GM12865 (cell line): ENCODE measurements at regions not wholly inside any gene's neighbourhood (a gene's known extent, or its start where the extent isn't known, plus 50 kb on each side); places are given as distances from the start of the nearest gene placed in this dataset.
"Not testable (repeated sequence)": the region's sequence is repeated elsewhere in the genome, so short reads cannot be mapped to it uniquely, and the experiment has no call there.

Experiments
- DNase-seq: peaks from one replicate; pipeline ENCODE4 v3.0.0; 2010; ENCODE audit warnings: low read depth
- H3K4me3 ChIP-seq: 2 replicates; pipeline ENCODE4 v1.5.1; 2011; ENCODE audit warnings: mild to moderate bottlenecking, low read depth, low read length, control low read depth
- TF ChIP-seq, protein P1 (sequence below): IDR thresholded peaks from 2 replicates; pipeline ENCODE4 v1.5.1; 2011; ENCODE audit warnings: low read length, control low read depth, low read depth, inconsistent platforms; ENCODE audit not compliant: insufficient read depth; ENCODE audit errors: missing control alignments

DNA sequence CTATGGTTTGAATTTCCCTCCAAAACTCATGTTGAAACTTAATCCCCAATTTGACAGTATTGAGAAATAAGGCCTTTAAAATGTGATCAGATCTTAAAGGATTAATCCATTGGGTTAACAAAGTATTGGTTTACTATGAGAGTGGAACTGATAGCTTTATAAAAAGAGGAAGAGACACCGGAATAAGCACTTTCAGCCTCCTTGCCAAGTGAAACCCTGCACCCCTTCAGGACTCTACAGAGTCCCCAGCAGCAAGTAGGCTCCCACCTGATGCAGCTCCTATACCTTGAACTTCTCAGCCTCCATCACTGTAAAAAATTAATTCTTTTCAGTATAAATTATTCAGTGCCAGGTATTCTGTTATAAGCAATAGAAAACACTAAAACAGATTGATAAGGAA is 348.3 kb downstream of the CGGBP1 start:
- H3K4me3 ChIP-seq = no peak overlapping the region
- no peak for DNase-seq
- TF ChIP-seq, protein P1, sequence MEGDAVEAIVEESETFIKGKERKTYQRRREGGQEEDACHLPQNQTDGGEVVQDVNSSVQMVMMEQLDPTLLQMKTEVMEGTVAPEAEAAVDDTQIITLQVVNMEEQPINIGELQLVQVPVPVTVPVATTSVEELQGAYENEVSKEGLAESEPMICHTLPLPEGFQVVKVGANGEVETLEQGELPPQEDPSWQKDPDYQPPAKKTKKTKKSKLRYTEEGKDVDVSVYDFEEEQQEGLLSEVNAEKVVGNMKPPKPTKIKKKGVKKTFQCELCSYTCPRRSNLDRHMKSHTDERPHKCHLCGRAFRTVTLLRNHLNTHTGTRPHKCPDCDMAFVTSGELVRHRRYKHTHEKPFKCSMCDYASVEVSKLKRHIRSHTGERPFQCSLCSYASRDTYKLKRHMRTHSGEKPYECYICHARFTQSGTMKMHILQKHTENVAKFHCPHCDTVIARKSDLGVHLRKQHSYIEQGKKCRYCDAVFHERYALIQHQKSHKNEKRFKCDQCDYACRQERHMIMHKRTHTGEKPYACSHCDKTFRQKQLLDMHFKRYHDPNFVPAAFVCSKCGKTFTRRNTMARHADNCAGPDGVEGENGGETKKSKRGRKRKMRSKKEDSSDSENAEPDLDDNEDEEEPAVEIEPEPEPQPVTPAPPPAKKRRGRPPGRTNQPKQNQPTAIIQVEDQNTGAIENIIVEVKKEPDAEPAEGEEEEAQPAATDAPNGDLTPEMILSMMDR = no peak

DNA sequence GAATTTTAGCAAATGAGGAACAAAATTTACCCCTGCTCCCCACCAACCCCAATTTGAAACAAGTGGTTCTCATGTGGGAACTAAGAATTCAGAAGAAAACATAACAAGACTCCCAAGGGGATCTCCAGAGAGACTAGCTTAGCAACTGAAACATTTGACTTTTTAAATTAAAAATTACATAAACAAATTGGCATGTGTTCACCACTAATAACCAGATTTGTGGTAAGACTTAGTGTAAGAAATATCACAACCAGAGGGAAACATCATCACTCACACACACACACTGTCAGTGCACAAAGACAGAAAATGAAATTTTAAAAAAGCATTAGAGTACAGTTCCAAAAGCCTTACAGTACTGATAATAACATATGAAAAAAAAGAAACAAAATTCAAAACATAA is 348.8 kb downstream of the CGGBP1 start:
- no peak for DNase-seq
- H3K4me3 ChIP-seq = no peak overlapping the region
- TF ChIP-seq, protein P1 = no peak

DNA sequence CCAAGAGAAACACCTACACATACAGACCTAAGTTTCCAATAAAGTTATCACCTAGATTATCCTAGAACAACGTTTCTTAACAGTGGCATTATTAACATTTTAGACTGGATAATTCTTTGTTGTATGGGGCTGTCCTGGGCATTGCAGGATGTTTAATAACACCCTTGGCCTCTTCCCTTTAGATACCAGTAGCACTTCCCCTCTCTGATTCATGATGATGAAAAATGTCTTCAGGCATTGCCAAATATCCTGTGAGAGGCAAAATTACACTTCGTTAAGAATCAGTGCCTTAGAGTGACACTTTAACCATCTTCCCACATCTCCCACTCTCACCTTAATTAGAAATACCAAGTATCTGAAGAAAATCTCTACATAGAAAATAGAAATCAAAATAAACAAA is 352.6 kb downstream of the CGGBP1 start:
- no peak for DNase-seq
- no peak overlapping the region for H3K4me3 ChIP-seq
- TF ChIP-seq, protein P1 = no peak

DNA sequence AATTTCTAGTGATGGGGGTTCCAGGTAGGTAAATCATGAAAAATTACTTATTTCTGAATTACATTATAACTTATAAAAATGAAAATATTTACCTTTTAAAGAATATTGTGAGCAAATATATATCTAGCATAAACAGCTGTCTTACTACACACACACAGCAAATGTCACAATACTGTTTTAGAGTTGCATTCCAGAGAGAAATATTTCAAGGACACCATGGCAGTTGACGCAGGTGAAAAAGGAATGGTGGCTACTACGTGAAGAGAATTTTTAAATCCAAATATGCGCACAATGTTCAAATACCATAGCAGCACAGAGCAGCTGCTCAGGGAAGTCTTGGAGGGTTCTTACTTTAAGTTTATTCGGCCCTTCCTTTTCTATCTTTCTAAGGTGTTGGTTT is 356.2 kb downstream of the CGGBP1 start:
- no peak for DNase-seq
- TF ChIP-seq, protein P1 = no peak

DNA sequence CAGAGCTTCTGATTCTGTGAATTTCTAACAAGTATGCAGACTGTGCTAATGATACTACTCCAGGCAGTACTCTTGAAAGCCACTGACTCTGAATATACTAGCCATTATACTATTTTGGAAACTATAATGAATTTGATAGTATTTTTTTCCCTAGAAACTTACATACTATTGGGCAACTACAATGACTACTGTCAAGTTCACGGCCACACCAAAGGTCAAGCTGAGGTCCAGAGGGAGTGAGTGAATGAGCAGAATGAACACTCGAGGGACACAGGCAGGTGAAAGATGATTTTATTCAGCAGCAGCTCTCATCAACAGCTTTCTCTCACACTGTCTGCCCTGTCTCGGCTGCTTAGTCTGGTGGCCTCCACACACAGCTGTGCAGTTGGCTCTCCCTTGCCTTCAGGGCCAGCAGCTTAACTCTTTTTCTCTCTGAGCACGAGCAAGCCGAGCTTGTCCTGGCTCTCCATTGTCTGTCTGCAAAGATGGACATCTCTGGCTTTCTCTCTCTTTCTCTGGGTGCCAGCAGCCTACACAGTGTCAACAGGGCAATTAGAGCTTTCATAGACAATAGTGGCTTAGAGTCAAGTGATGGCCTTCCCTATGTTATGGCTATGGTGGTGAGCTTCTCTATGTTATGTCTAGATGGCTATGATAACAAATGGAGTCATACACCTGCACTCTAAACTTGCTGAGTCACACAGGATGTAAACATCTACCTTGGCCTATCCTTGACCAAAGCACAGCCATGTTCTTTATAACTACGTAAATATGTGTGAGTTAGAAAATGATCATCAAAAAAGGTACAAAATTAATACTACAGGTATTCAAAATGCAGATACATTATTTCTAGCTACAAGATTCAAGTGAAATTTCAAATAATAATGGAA is 362.4 kb downstream of the CGGBP1 start:
- H3K4me3 ChIP-seq = no peak overlapping the region
- TF ChIP-seq, protein P1 = no peak
- no peak for DNase-seq

More for the DNA sequence above, 356.2 kb downstream of the CGGBP1 start:
- H3K4me3 ChIP-seq = no peak overlapping the region

DNA sequence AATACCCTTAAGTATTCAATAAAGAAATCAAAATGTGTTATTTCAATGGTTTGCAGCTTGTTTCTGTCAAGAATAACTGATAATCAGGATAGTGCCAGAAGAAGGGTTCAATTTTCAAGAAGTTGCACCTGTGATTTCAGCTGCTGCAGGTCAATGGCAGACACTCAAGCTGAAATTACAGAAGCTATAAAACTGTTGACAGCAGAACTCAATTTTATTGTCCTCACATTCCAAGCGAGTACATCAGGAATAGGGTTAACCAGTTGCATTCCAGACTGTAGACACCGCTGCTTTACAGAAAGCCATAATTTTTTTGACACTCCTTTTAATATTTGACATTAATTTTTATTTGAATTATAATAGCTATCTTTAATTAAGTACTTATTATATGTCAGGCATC is 364.1 kb downstream of the CGGBP1 start:
- no peak for DNase-seq
- no peak overlapping the region for H3K4me3 ChIP-seq
- TF ChIP-seq, protein P1 = no peak

DNA sequence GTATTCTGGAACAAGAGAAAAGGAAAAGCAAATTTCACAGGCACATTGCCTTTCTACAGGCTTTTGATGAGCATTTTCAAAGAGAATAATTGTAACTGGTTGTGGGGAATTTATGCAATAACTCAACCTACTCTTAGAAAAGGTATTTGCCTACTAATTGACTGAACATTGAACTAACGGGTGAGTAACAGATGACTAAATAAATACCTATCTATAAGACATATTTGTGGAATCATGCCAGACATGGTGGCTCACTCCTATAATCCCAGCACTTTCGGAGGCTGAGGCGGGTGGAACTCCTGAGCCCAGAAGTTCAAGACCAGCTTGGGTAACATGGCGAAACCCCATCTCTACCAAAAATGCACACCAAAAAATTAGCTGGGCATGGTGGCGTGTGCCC is 367.7 kb downstream of the CGGBP1 start:
- DNase-seq = no peak
- TF ChIP-seq, protein P1 = no peak
- H3K4me3 ChIP-seq = no peak overlapping the region

DNA sequence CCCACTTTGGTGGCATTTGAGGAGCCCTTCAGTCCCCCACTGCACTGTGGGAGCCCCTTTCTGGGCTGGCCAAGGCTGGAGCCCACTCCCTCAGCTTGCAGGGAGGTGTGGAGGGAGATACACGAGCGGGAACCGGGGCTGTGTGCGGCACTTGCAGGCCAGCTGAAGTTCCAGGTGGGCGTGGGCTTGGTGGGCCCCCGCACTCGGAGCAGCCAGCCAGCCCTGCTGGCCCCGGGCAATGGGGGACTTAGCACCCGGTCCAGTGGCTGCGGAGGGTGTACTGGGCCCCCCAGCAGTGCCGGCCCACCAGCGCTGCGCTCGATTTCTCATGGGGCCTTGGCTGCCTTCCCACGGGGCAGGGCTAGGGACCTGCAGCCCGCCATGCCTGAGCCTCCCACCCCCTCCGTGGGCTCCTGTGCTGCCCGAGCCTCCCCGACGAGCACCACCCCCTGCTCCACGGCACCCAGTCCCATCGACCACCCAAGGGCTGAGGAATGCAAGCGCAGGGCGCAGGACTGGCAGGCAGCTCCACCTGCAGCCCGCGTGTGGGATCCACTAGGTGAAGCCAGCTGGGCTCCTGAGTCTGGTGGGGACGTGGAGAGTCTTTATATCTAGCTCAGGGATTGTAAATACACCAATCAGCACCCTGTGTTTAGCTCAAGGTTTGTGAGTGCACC is 379.7 kb downstream of the CGGBP1 start:
- not testable (repeated sequence) for H3K4me3 ChIP-seq, DNase-seq
